Ectodermal cell (in vitro differentiated cells): ENCODE measurements at regions not wholly inside any gene's neighbourhood (a gene's known extent, or its start where the extent isn't known, plus 50 kb on each side); places are given as distances from the start of the nearest gene placed in this dataset.

Source experiments
- H3K27ac ChIP-seq: 2 replicates; pipeline ENCODE4 v1.7.0; 2013; ENCODE audit warnings: mild to moderate bottlenecking, low read depth, low read length; ENCODE audit not compliant: insufficient read depth, poor library complexity, severe bottlenecking
- H3K27me3 ChIP-seq: 2 replicates; pipeline ENCODE4 v1.7.0; 2013; ENCODE audit warnings: mild to moderate bottlenecking, low read length; ENCODE audit not compliant: insufficient read depth, control insufficient read depth, poor library complexity, severe bottlenecking
- H3K36me3 ChIP-seq: one replicate; pipeline ENCODE4 v1.7.0; 2013; ENCODE audit warnings: low read length; ENCODE audit not compliant: control insufficient read depth, insufficient read depth
- H3K4me1 ChIP-seq: one replicate; pipeline ENCODE4 v1.7.0; 2013; ENCODE audit warnings: low read length; ENCODE audit not compliant: control insufficient read depth, insufficient read depth
- H3K4me3 ChIP-seq: 2 replicates; pipeline ENCODE4 v1.7.0; 2013; ENCODE audit warnings: low read depth, low read length, control low read depth; ENCODE audit not compliant: insufficient read depth
- H3K9me3 ChIP-seq: 2 replicates; pipeline ENCODE4 v1.7.0; 2013; ENCODE audit warnings: mild to moderate bottlenecking, low read length, moderate library complexity; ENCODE audit not compliant: control insufficient read depth
- WGBS, 2 experiments: methylation state at CpG; one replicate each; pipeline ENCODE4 v1.1.7; 2013; ENCODE audit warnings: missing lambda C conversion rate in 2 of 2; 5-methylcytosine and 5-hydroxymethylcytosine counted together

- 90 to 93% methylated on average over 19 of the region's 19 CpGs for WGBS, 2 experiments
Measured at GRCh38 chr6:51553246-51554015, 534.0 kb downstream of the PKHD1 start.

GRCh38 chr6:51554029-51554428 lies 533.4 kb downstream of the PKHD1 start:
- no peak overlapping the region for H3K27ac ChIP-seq
- no peaks in the 10 kb centered on the region for H3K27me3 ChIP-seq
- H3K4me3 ChIP-seq, result no peak overlapping the region
- no peaks in the 10 kb centered on the region for H3K9me3 ChIP-seq
- peaks cover 5% of the 10 kb centered on the region for H3K4me1 ChIP-seq
- WGBS, 2 experiments, result 76 to 79% methylated on average over 3 of the region's 3 CpGs
- no peaks in the 10 kb centered on the region for H3K36me3 ChIP-seq

More at GRCh38 chr6:51553246-51554015, 534.0 kb downstream of the PKHD1 start:
- Histone ChIP-seq H3K4me1 (peaks cover 5% of the 10 kb centered on the region), H3K4me3 (no peak overlapping the region), H3K27me3 (no peaks in the 10 kb centered on the region), H3K36me3 (no peaks in the 10 kb centered on the region), H3K27ac (no peak overlapping the region), H3K9me3 (no peaks in the 10 kb centered on the region)

DNA sequence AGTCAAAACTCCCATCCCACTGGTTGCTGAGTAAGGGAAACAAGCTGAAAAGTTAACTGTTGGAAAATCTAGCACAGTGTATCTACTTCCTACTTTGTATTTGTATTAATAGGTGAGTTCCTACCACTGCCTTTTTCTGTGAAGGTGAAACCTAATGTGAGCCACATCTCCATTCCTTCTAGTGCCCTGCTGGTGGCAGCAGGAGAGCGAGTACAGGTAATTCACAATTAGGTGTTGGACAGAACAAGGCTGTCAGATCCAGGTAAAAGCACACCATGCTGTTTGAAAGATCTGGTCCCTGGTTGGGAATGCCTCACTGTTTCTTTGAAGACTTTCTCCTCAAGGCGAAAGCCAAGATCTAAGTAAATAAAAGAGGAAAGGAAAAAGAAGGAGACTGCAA lies 528.4 kb downstream of the PKHD1 start:
- no peaks in the 10 kb centered on the region for H3K27me3 ChIP-seq
- H3K4me1 ChIP-seq, result no peaks in the 10 kb centered on the region
- H3K36me3 ChIP-seq, result no peaks in the 10 kb centered on the region
- no peaks in the 10 kb centered on the region for H3K9me3 ChIP-seq
- no peak overlapping the region for H3K4me3 ChIP-seq
- WGBS, 2 experiments, result 93 to 98% methylated on average over 2 of the region's 2 CpGs
- no peak overlapping the region for H3K27ac ChIP-seq

DNA sequence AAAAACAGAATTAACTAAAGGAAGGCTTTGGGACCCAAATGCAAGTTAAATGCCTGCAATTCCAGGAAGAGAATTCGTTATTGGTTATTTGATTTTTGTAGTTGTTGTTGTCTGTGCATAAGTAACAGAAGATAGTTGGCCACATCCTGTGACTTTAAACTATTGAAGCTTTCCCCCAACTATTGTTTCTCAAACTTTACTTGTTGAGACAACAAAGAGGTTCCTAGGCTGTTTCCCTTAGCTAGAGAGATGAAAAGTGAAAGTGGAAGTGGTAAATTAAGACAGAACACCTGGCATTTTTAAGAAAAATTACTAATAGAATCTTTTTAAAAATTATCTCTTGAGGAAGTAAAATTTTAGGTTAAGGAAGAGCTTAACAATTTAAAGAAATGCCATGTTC lies 525.2 kb downstream of the PKHD1 start:
- Histone ChIP-seq H3K27ac (no peak overlapping the region), H3K9me3 (no peaks in the 10 kb centered on the region), H3K4me3 (no peak overlapping the region), H3K4me1 (no peaks in the 10 kb centered on the region), H3K27me3 (no peaks in the 10 kb centered on the region), H3K36me3 (no peaks in the 10 kb centered on the region)
- WGBS, 2 experiments, result 25 to 43% methylated on average over 1 of the region's 1 CpG
